ENCODE measurements at regions not wholly inside any gene's neighbourhood (a gene's known extent, or its start where the extent isn't known, plus 50 kb on each side); places are given as distances from the start of the nearest gene placed in this dataset.

DNA sequence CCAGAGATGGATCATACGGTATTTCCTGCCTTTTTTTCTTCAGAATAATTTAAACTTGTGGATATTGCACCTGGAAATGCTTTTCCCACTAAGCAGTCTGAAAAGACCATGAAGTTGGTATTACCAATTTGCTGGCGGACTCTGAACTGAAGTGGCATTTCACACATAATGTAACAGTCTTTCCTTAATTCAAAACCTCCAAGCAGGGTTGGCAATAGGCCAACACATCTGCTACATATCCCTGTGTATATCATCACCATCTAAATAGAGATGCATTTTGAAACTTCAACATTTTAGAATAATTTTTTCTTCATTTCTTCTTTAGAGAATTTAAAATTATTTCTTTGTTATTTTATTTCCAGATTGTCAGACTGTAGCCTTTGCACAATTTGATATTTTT is 100.5 kb downstream of the TSPAN8 start:
- DNase-seq (ENCODE audit: low read depth) = peak; percentile 47
- no peak for TF ChIP-seq CTCF (conservative IDR thresholded peaks at IDR 0.05; ENCODE audit: control insufficient read depth, insufficient read depth, low read depth, low read length)

DNA sequence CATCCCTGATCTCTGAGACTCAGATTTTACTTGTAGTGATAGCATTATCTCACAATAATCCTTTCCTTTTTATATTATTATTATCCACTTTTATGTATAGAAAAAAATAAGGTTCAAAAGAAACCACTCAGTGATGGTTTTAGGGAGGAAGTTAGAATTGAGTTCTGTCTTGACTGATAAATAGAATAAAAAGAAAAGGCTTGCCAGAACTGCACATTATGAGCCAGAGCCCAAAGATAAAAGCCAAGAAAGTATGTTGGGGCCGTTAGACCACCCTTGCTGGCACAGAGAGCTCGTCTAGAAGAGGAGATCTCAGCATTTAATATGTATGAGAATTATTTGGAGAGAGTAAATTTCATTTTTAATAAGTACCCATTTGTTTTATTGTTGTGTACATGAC is 103.2 kb downstream of the TSPAN8 start:
- TF ChIP-seq CTCF (conservative IDR thresholded peaks at IDR 0.05; ENCODE audit: control insufficient read depth, insufficient read depth, low read depth, low read length) = no peak
- no peak for DNase-seq (ENCODE audit: low read depth)
- no peak overlapping the region for H3K4me3 ChIP-seq (ENCODE audit: control insufficient read depth, low read depth, low read length)

More for the DNA sequence above, 100.5 kb downstream of the TSPAN8 start:
- no peak overlapping the region for H3K4me3 ChIP-seq (ENCODE audit: control insufficient read depth, low read depth, low read length)

DNA sequence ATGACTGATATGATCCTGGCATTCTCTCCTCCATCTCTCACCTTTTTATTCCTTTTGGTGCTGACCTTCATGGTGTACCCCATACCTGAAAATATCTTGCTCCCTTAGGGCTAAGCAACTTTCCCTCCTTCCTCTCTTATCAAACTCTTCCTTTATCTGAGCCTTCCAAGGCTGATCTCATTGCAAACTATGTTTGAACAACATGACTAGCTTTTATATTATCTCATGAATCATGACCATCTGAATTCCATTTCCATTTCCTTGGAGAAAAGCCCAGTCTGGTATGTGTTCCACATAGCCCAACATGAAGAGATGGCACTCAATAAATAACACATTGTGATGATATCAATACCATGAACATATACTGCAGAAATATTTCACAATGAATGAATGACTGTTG is 111.6 kb downstream of the TSPAN8 start:
- no peak for TF ChIP-seq CTCF (conservative IDR thresholded peaks at IDR 0.05; ENCODE audit: control insufficient read depth, insufficient read depth, low read depth, low read length)
- DNase-seq (ENCODE audit: low read depth) = peak; percentile 92

GRCh38 chr12:71045781-71046180 is 112.0 kb downstream of the TSPAN8 start:
- no peak overlapping the region for H3K4me3 ChIP-seq (ENCODE audit: control insufficient read depth, low read depth, low read length)
- TF ChIP-seq CTCF (conservative IDR thresholded peaks at IDR 0.05; ENCODE audit: control insufficient read depth, insufficient read depth, low read depth, low read length) = no peak
- DNase-seq (ENCODE audit: low read depth) = peak; percentile 96

More for the DNA sequence above, 111.6 kb downstream of the TSPAN8 start:
- no peak overlapping the region for H3K4me3 ChIP-seq (ENCODE audit: control insufficient read depth, low read depth, low read length)

GRCh38 chr12:71041476-71041875 is 116.3 kb downstream of the TSPAN8 start:
- no peak for DNase-seq (ENCODE audit: low read depth)
- TF ChIP-seq CTCF (conservative IDR thresholded peaks at IDR 0.05; ENCODE audit: control insufficient read depth, insufficient read depth, low read depth, low read length) = no peak
- H3K4me3 ChIP-seq (ENCODE audit: control insufficient read depth, low read depth, low read length) = no peak overlapping the region

- no peak for DNase-seq (ENCODE audit: low read depth)
- no peak overlapping the region for H3K4me3 ChIP-seq (ENCODE audit: control insufficient read depth, low read depth, low read length)
- no peak for TF ChIP-seq CTCF (conservative IDR thresholded peaks at IDR 0.05; ENCODE audit: control insufficient read depth, insufficient read depth, low read depth, low read length)
Observed at GRCh38 chr12:71038960-71039359, 118.4 kb upstream of the PTPRR start.

GRCh38 chr12:71036526-71036925 is 116.0 kb upstream of the PTPRR start:
- no peak for DNase-seq (ENCODE audit: low read depth)
- TF ChIP-seq CTCF (conservative IDR thresholded peaks at IDR 0.05; ENCODE audit: control insufficient read depth, insufficient read depth, low read depth, low read length) = no peak

More at GRCh38 chr12:71036526-71036925, 116.0 kb upstream of the PTPRR start:
- no peak overlapping the region for H3K4me3 ChIP-seq (ENCODE audit: control insufficient read depth, low read depth, low read length)
